ENCODE measurements at regions not wholly inside any gene's neighbourhood (a gene's known extent, or its start where the extent isn't known, plus 50 kb on each side); places are given as distances from the start of the nearest gene placed in this dataset.

GRCh38 chr3:90044084-90044816, 936.8 kb downstream of the EPHA3 start:
- H3K27ac ChIP-seq (ENCODE audit: low read depth, low read length), result no peak overlapping the region
- no peak for TF ChIP-seq CTCF (IDR thresholded peaks at IDR 0.05; ENCODE audit: low read depth, low read length)
- ChIA-PET POLR2A (no interaction called here), CTCF (no interaction called here)
- no peak overlapping the region for H3K4me3 ChIP-seq (ENCODE audit: low read depth, low read length)
- no peaks in the 10 kb centered on the region for H3K27me3 ChIP-seq (ENCODE audit: control insufficient read depth, insufficient read depth, low read length)
- DNase-seq (ENCODE audit: low read depth, low spot score), result no peak
- no peaks in the 10 kb centered on the region for H3K9me3 ChIP-seq (ENCODE audit: control insufficient read depth, insufficient read depth, low read length)

- DNase-seq (ENCODE audit: low read depth, low spot score), result no peak
- CTCF ChIA-PET, result no interaction called here
These were observed 945.1 kb downstream of the EPHA3 start for GRCh38 chr3:90052425-90052950.

GRCh38 chr3:90054311-90054710, 946.9 kb downstream of the EPHA3 start:
- no peak for DNase-seq (ENCODE audit: low read depth, low spot score)

More at GRCh38 chr3:90052425-90052950, 945.1 kb downstream of the EPHA3 start:
- H3K27ac ChIP-seq (ENCODE audit: low read depth, low read length), result no peak overlapping the region
- H3K4me3 ChIP-seq (ENCODE audit: low read depth, low read length), result no peak overlapping the region
- TF ChIP-seq CTCF (IDR thresholded peaks at IDR 0.05; ENCODE audit: low read depth, low read length), result no peak
- H3K27me3 ChIP-seq (ENCODE audit: control insufficient read depth, insufficient read depth, low read length), result no peaks in the 10 kb centered on the region
- no peaks in the 10 kb centered on the region; the same call in 1 of the 2 replicates for H3K9me3 ChIP-seq (ENCODE audit: control insufficient read depth, insufficient read depth, low read length)
- POLR2A ChIA-PET, result no interaction called here

DNA sequence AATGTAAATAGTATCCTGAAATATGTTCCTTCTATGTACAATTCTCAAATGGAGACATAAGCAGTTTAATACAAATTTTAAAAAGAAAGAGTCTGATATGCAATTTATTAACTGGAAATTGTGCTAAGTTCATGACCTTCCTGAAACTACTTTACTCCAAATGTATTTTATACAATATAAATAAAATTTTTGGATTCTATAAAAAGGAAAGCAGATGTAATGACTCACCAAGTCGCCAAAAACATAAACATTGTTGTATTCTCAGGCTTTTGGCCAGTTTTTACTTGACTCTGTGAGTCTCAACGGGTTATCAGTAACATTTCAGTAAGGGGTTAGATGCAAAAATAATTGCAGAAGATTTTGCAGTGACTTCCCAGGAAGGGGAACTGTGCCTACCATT, 948.2 kb downstream of the EPHA3 start:
- ChIA-PET POLR2A (no interaction called here), CTCF (no interaction called here)
- Histone ChIP-seq H3K27ac (ENCODE audit: low read depth, low read length) (no peak overlapping the region), H3K4me3 (ENCODE audit: low read depth, low read length) (no peak overlapping the region), H3K9me3 (ENCODE audit: control insufficient read depth, insufficient read depth, low read length) (no peaks in the 10 kb centered on the region; the same call in 1 of the 2 replicates), H3K27me3 (ENCODE audit: control insufficient read depth, insufficient read depth, low read length) (no peaks in the 10 kb centered on the region)
- no peak for DNase-seq (ENCODE audit: low read depth, low spot score)
- no peak for TF ChIP-seq CTCF (IDR thresholded peaks at IDR 0.05; ENCODE audit: low read depth, low read length)

More at GRCh38 chr3:90054311-90054710, 946.9 kb downstream of the EPHA3 start:
- Histone ChIP-seq H3K27me3 (ENCODE audit: control insufficient read depth, insufficient read depth, low read length) (no peaks in the 10 kb centered on the region), H3K27ac (ENCODE audit: low read depth, low read length) (no peak overlapping the region), H3K4me3 (ENCODE audit: low read depth, low read length) (no peak overlapping the region), H3K9me3 (ENCODE audit: control insufficient read depth, insufficient read depth, low read length) (no peaks in the 10 kb centered on the region; the same call in 1 of the 2 replicates)
- ChIA-PET POLR2A (no interaction called here), CTCF (no interaction called here)
- no peak for TF ChIP-seq CTCF (IDR thresholded peaks at IDR 0.05; ENCODE audit: low read depth, low read length)

- H3K9me3 ChIP-seq (ENCODE audit: control insufficient read depth, insufficient read depth, low read length), result no peaks in the 10 kb centered on the region
- no peak overlapping the region for H3K4me3 ChIP-seq (ENCODE audit: low read depth, low read length)
- ChIA-PET POLR2A (no interaction called here), CTCF (no interaction called here)
- DNase-seq (ENCODE audit: low read depth, low spot score), result no peak
- TF ChIP-seq CTCF (IDR thresholded peaks at IDR 0.05; ENCODE audit: low read depth, low read length), result no peak
- H3K27me3 ChIP-seq (ENCODE audit: control insufficient read depth, insufficient read depth, low read length), result no peaks in the 10 kb centered on the region
- H3K27ac ChIP-seq (ENCODE audit: low read depth, low read length), result no peak overlapping the region
These were observed 949.0 kb downstream of the EPHA3 start for GRCh38 chr3:90056281-90057032.
